ENCODE measurements at regions not wholly inside any gene's neighbourhood (a gene's known extent, or its start where the extent isn't known, plus 50 kb on each side); places are given as distances from the start of the nearest gene placed in this dataset.

GRCh38 chr2:83253848-83254247, 1205.2 kb downstream of the SUCLG1 start:
- no peak for TF ChIP-seq CHD2 (IDR thresholded peaks at IDR 0.05; ENCODE audit: borderline replicate concordance, low read depth, low read length)
- TF ChIP-seq CTCF (IDR thresholded peaks at IDR 0.05 in 2 of 3, conservative IDR thresholded peaks at IDR 0.05 in 1 of 3; ENCODE audit: control insufficient read depth in 2 of 3, extremely low read depth in 1 of 3, insufficient read depth in 1 of 3, low read depth in 3 of 3, low read length in 3 of 3), result no peak
- no peak for TF ChIP-seq MEF2B (IDR thresholded peaks at IDR 0.05; ENCODE audit: partially characterized antibody, poor library complexity, severe bottlenecking)
- TF ChIP-seq ETV6 (conservative IDR thresholded peaks at IDR 0.05 in 1 of 2, IDR thresholded peaks at IDR 0.05 in 1 of 2; ENCODE audit: borderline replicate concordance in 1 of 2, low read depth in 1 of 2), result no peak
- no peak for TF ChIP-seq POLR2AphosphoS5 (IDR thresholded peaks at IDR 0.05; ENCODE audit: low read length)
- TF ChIP-seq TCF7 (IDR thresholded peaks at IDR 0.05; ENCODE audit: borderline replicate concordance), result no peak
- no peak for TF ChIP-seq REST (IDR thresholded peaks at IDR 0.05; ENCODE audit: low read depth, low read length)
